Smooth muscle cell of the brain vasculature (primary cell): ENCODE measurements at regions not wholly inside any gene's neighbourhood (a gene's known extent, or its start where the extent isn't known, plus 50 kb on each side); places are given as distances from the start of the nearest gene placed in this dataset.
"Not testable (repeated sequence)": the region's sequence is repeated elsewhere in the genome, so short reads cannot be mapped to it uniquely, and the experiment has no call there.

Experiments used
- DNase-seq: peaks from one replicate; pipeline ENCODE4 v3.0.0-alpha.2; 2012; ENCODE audit warnings: low read depth, low spot score

DNA sequence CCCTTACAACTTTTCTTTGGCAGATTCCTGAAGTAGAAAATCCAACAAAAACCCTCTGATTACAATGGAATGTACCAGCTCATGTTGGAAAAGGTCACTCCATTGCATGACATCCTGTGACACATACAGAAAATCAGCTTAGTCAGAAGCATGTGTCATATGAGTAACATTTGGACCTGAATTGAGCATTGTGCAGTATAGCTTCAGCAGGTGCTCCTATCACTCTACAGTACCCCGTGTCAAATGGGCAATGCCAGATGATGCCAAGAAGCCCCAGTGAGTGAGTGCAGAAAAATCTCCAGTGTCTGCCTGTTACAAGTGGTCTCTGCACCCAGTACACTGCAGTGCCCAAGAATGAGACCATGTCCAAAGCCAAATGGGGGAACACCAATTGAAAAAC, 129.7 kb upstream of the RUNX1 start:
- no peak for DNase-seq

DNA sequence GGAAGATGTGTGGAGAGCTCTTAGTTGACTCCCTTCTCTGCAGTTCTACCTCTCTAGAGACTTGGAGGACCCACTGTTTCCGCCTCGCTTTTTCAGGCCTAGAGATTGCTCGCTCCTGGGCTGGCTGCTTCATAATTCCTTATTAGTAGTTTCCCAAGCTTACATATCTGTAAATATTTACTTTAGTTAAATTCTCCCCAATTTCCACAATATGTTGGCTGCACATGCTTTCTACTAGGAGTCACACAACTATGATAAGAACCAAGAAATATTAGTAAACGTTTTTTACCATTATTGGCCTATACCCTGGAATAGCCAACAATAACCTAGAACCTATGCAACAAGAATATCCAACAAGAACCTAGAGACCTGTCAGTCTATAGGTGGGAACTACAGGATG, 129.0 kb upstream of the RUNX1 start:
- DNase-seq, result no peak

DNA sequence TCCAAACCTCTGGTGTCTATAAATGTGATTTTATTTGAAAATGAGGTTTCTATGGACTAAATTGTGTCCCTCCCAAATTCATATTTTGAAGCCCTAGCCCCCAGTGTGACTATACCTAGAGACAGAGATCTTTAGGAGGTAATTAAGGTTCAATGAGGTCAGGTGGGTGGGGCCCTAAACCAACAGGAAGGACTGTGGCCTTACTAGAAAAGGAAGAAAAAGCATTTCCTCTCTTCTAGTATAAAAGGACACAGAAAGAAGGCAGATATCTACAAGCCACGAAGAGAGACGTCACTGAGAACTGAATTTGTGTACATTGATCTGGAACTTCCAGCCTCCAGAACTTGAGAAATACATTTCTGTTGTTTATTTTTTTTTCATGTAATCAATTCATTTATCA, 123.1 kb upstream of the RUNX1 start:
- DNase-seq, result no peak

DNA sequence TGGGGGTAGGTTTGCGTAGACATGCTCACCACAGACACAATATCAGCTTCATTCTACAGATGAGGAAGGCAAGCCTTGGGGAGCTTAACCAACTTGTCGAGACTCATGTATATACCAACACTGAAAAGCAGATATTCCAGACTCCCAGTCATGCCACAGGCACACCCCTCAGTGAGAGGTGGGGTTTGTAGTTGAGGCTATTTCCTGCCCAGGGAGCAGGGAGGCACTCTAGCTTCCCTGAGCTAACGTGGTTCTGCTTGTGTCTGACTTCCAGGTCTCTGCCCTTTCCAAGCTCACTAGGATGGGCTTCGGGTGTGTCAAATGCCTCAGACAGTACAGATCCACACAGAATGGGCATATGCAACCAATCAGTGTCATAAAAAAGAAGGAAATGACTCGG, 122.3 kb upstream of the RUNX1 start:
- no peak for DNase-seq

DNA sequence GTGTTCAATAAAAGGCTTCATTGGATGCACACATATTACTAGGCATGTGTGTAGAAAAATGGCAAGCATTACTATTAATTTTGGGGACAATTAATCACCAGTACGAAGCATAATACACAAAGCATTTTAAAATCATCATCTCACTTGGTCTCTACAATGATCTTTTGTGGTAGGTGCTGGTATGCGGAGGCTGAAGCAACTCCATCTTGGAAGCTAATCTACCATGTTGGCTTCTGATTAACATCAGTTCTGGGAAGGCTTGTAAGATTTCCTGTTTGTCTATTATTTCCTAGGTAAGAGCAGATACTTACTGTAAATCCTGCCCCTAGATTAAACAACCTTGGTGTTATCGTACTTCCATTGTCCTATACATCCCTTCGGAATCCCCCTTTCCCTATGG, 121.7 kb upstream of the RUNX1 start:
- no peak for DNase-seq

DNA sequence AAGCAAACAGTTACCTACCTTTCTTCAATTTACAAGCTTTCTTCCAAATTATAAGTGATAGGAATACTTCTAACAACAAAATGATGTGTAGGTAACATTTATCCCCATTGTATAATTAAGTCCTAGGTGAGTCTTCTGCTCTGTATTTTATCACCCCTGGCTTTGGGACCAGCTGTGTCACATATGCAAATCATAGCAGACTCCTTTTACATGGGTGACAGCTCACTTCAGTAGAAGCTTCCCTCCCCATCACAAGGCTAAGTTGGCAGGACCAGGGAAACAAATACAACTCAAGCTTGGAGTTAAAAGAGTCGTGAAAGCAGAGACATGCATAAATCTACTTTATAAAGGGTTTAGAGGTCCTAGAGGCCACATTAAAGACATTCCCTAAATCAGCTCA, 121.1 kb upstream of the RUNX1 start:
- DNase-seq, result no peak

DNA sequence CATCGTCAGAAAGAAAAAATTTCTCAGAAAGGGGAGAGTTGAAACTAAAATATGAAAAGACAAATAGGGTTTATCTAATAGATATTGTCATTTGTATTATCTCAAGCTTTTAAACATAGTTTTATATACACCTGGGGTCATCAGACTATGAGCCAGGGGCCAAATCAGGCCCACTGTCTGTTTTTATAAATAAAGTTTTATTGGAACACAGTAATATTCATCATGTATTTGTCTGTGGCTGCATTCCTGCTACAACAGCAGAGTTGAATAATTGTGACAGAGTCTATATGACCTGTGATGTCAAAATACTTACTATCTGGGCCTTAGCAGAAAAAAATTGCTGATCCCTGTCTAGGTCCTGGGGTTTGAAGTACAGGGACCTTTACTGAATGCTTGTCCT, 120.5 kb upstream of the RUNX1 start:
- DNase-seq, result no peak

DNA sequence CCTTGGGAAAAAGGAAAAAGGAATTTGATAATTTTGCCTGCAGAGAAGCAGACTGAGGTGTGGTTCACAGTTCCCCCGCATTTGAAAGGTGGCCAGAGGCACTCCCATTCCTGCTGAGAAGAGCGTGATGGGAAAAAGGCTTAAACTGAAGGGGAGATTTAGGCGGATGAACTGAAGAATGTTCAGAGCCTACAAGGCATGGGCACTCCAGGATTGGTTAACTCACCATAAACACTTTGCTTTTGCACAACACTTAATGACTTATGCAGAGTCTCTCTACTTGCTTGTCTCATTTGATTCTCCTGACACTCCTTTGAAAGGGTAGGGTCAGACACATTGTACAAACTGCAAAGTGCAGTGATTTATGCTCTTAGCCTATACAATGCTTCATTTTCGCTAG, 119.6 kb upstream of the RUNX1 start:
- DNase-seq, result no peak

DNA sequence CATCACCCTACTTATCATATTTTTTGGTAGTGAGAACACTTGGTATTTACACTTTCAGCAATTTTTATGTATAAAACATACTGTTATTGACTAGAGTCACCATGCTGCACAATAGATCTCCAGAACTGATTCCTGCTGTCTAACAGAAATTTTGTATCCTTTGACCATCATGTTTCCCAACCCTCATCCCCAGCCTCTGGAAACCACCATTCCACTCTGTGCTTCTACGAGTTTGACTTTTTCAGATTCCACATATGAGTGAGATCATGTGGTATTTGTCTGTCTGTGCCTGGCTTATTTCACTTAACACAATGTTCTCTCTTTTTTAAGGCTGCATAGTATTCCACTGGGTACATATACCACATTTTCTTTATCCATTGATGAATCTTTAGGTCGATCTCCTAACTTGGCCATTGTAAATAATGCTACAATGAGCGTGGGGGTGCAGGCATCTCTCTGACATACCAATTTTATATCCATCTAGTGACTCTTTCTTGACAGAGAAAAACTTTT, 115.9 kb upstream of the RUNX1 start:
- DNase-seq, result no peak

DNA sequence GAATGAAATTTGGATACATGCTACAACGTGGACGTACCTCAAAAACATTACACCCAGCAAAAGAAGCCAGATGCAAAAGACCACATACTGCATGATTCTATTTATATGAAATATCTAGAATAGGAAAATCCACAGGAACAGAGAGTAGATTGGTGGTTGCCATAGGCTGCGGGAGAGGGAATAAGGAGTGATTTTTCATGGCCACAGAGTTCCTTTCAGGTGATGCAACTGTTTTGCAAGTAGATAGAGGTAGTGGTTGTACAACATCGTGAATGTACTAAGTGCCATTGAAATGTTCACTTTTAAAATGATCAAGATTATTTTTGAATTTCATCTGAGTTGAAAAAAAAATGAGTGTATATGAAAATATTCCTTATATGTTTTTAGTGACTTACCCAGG, 115.3 kb upstream of the RUNX1 start:
- DNase-seq, result no peak

DNA sequence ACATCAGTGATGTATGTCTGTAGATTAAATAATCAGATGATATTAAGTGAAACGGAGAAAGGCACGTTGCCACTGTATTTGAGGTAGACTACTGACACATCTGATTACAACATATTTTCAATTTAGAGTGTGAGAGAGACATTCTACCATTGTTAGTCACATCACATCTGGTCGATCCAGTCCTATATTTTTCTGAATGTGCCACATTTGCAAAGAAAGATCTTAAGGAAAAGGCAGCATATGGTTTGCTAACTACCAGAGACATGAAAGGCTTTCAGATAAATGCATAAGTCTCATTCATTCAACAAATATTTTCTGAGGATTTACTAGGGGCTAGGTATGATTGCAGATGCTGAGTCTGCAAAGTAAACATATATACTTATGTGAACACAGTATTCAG, 114.3 kb upstream of the RUNX1 start:
- no peak for DNase-seq

DNA sequence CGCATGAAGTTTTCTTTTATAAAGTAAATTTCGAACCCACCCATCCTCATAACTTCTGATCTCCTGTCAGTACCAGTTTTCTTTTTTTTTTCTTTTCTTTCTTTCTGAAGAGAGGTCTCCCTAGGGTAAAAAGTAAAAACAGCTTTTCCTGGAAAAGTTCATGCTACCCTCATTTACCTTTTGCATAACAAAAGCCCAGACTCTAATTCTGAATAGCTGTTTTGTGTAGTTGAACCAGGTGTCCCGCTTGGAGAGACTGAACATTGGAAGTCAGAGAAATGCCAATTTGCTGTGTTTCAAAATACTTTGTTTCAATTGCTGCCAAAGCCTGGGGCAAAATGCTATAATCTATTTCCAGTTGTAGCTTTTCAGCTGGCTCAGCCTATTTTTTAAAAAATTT, 113.7 kb upstream of the RUNX1 start:
- DNase-seq, result no peak

DNA sequence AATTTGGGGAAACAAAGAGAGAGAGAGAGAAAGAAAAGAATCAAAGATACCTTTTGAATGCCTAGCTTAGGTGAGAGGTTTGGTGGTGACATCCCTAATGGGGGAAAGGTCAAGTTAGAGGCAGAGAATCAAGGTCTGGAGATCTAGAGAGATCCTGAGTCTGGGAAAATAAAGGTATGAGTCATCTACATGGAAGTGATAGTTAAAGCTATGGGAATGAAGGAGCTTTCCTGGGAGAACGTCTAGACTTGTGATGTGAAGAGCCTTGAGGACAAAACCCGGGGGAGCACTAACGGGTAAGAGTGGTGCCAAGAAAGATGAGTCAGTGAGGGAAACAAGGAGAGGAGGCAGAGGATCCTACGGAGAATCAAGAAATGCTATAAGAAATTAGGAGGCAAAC, 110.8 kb upstream of the RUNX1 start:
- DNase-seq, result no peak

DNA sequence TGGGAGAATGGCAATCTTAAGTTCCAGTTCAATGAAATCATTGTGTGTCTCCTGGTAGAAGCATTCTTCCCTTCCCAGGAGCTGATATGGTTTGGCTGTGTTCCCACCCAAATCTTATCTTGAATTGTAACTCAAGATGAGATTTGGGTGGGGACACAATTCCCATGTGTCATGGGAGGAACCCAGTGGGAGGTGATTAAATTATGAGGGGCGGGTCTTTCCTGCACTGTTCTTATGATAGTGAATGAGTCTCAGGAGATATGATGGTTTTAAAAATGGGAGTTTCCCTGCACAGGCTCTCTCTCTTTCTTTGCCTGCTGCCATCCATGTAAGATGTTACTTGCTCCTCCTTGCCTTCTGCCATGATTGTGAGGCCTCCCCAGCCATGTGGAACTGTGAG, 108.3 kb upstream of the RUNX1 start:
- not testable (repeated sequence) for DNase-seq

DNA sequence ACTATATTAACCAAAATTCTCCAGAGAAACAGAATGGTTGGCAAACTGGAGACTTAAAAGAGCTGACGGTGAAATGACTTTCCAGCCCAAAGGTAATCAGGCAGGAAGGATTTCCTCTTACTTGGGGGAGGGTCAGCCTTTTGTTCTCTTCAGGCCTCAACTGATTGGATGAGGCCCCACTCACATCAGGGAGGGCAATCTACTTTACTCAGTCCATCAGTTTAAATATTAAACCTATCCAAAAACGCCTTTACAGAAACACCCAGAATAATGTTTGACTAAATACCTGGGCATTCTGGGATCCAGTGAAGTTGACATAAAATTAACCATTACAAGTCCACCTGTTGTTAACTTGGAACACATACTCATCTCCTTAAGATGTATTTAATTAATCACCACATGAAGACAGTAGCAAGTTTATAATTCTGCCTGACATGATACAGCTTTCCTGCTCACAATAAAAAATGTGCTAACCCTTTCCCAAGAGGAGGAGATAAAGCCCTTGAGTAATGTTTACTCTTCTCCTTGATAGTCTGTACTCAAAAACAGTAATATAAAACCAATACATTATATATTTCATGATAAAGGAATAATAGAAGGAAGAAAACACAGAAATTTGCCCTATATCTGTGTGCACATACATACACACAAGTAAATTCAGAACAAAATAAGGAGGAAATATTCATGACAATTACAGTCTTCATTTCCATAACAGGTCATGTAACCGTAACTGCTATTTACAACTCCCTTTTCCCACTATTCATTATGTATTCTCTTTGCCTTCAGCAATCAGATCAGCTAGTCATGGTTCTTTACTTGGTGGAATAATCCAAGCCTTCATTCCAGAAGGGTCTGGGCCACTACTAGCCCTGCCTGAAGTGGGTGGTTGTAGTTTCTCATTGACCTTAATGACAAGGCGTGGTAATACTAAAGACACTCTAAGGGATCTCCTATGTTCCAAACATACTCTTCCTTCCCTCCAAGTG, 107.5 kb upstream of the RUNX1 start:
- DNase-seq, result no peak

DNA sequence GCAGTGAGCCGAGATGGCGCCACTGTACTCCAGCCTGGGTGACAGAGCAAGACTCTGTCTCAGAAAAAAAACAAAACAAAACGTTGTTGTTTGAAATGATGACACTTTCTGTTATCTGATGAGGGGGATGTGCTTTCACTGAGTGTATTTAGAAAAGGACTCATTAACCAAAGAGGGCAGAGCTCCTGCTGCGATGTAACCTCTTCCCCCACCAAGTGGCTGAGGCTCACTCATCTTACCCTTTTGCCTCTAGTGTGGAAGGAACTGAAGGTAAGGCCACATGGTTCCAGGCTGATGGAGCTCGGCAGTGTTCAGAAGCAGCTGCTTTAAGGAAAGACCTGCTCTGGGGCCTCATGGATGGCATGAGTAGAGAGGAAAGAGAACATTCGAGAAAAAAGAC, 105.7 kb upstream of the RUNX1 start:
- no peak for DNase-seq

DNA sequence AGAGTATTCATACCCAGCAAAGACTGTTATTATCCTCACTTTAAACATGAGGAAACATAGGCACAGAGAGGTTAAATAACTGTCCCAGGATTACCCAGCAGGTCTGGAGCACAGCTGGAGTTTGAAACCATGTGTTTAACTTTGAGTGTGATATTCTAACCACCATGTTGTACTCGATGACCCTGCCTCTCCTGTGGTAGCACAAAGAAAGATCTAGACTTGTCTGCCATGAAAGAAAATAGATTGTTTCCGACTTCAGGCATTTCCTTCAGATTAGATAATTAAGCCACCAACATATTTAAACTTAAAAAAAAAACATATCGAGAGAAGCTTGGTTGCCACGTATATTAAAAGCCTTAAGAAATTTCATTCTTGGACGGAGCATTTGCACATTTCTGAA, 104.6 kb upstream of the RUNX1 start:
- DNase-seq, result no peak

DNA sequence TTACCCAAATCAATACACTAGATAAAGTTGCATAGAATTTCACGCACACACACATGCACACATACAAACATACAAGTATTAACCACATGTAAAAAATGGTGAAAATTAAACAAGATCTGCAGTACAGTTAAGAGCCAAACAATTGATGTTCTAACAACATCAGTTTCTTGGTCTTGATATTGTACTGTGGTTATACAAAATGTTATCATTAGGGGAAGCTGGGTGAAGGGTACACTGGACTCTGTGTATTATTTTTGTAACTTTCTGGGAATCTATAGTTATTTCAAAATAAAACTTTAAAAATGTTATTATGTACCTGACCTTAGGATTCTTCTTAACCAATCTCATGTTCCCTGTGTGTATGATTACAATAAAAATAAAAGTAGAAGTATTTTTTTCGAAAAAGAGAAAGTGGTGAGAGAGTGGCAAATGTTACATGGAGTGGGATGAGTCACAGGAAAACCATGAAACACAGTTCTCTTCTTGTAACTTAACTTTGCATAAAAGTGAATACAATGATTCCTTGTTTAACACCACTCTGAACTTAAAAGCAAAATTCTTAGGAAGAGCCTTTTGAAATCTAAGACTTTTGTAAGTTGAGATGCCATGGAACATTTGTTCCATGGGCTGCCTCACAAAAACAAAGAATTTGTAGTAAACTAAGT, 101.6 kb upstream of the RUNX1 start:
- peak; percentile 53 for DNase-seq

DNA sequence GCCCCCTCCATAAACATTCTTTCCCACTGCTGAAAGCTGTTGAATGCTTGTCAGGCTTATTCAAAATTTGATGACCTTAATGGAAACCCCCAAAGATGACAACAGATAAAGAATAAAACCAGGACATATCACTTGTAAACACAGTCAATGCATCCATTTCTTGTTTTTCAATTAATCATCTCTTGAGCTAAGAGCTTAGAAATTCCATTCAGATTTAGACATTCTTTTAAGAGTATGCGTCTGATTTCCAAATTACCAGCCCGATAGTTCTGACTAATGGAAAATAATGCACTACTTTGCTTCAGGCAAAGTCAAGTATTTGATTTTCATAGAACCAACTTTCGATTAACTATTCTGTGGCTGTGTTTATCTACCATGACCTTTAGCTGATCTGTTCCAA, 100.6 kb upstream of the RUNX1 start:
- no peak for DNase-seq

DNA sequence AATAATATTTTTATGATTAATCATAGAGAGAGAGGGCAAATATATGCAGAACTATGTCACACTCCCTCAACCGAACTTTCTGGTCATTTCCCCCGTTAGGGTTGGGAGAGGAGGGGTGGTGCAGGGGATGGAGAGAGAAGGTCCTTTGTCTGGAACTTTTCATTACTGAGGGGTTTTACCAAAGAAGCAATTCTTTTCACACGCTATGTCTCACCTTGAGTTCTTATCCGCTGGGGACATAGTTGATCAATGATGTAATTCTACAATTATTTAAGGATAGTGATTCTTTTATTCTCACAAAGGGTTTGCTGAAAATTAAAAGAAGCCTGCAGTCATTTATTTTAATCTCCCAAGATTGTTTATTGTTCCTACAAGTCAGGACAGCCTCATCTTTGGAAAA, 98.3 kb upstream of the RUNX1 start:
- DNase-seq, result no peak

DNA sequence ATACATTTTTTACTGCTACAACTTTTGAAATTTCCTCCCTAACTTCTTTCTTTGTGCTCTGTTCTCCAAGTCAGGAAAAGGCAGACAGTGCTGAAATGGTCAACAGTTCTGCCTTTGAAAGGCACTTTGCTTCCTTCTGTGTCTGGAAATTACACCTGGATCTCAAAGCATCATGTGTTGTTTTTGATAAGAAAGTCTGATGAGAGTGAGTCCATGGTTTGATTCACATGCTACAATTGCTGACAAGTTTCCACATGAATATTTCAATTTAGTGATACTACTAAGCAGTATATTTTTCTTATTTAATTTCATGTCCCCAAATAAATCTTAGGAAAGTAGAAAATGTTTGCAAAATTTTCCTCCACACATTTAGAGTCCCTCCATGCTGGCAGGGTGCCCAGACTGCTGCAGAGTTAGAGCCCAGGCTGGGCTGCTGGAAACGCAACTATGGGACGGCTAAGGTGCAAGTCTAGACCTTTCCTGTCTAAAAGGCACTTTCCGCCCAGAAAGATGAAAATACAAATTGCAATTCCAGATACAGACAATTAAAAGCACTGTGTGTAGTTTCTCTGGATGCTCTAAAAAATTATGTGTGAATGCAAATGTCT, 96.6 kb upstream of the RUNX1 start:
- no peak for DNase-seq

DNA sequence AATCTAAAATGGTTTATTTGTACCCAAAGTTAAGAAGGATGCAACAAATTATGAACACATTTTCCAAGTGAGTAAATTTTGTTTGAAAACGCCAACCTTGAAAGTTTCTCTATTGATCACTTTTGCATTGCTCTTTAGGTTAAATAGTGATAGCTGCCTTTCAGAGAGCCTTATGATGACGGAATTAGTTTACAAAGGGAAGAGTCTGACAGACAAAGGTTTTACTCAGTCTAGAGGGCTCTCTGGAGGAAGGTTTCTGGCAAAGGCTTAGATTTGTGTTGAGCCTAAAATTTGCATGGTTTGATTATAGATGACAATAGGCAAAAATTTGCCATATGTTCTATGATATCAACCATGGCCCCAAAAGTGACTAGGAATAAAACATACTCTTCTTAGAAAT, 95.9 kb upstream of the RUNX1 start:
- DNase-seq, result no peak
